ENCODE measurements at regions not wholly inside any gene's neighbourhood (a gene's known extent, or its start where the extent isn't known, plus 50 kb on each side); places are given as distances from the start of the nearest gene placed in this dataset.
A peak's percentile ranks its signal among the peaks of the same experiment; 100 is the strongest.

GRCh38 chr6:126803769-126804168 lies 314.7 kb upstream of the RSPO3 start:
- intact Hi-C loops (cut with DNase I; ENCODE audit: low total_unique reads), result loop anchor here (2.0 kb wide), 1 partner anchor 67 kb away; no protein-coding TSS in a partner anchor
- no peaks in the 10 kb centered on the region for H3K9me3 ChIP-seq
- no peaks in the 10 kb centered on the region for H3K36me3 ChIP-seq
- H3K27me3 ChIP-seq, result no peaks in the 10 kb centered on the region
- no peak overlapping the region for H3K4me3 ChIP-seq
- no peaks in the 10 kb centered on the region for H3K4me1 ChIP-seq
- H3K27ac ChIP-seq, result no peak overlapping the region
- no peak for DNase-seq (ENCODE audit: low spot score in 2 of 2)
- TF ChIP-seq CTCF (IDR thresholded peaks at IDR 0.05), result no peak
- TF ChIP-seq POLR2AphosphoS5 (IDR thresholded peaks at IDR 0.05), result no peak
- TF ChIP-seq POLR2A (IDR thresholded peaks at IDR 0.05), result no peak

GRCh38 chr6:126804332-126805064 lies 314.0 kb upstream of the RSPO3 start:
- TF ChIP-seq POLR2AphosphoS5 (IDR thresholded peaks at IDR 0.05) (no peak), POLR2A (IDR thresholded peaks at IDR 0.05) (no peak), CTCF (IDR thresholded peaks at IDR 0.05) (peak; percentile 18 to 52 (median 39))

GRCh38 chr6:126805861-126806260 lies 312.6 kb upstream of the RSPO3 start:
- Histone ChIP-seq H3K4me1 (no peaks in the 10 kb centered on the region), H3K36me3 (no peaks in the 10 kb centered on the region), H3K27me3 (no peaks in the 10 kb centered on the region), H3K4me3 (no peak overlapping the region), H3K27ac (no peak overlapping the region), H3K9me3 (no peaks in the 10 kb centered on the region)
- TF ChIP-seq POLR2AphosphoS5 (IDR thresholded peaks at IDR 0.05) (no peak), CTCF (IDR thresholded peaks at IDR 0.05) (no peak), POLR2A (IDR thresholded peaks at IDR 0.05) (no peak)
- no peak for DNase-seq (ENCODE audit: low spot score in 2 of 2)
- intact Hi-C loops (cut with DNase I; ENCODE audit: low total_unique reads), result no loop called here

More at GRCh38 chr6:126804332-126805064, 314.0 kb upstream of the RSPO3 start:
- no peaks in the 10 kb centered on the region for H3K27me3 ChIP-seq
- no peak overlapping the region for H3K27ac ChIP-seq
- H3K36me3 ChIP-seq, result no peaks in the 10 kb centered on the region
- intact Hi-C loops (cut with DNase I; ENCODE audit: low total_unique reads), result no loop called here
- no peak for DNase-seq (ENCODE audit: low spot score in 2 of 2)
- H3K4me3 ChIP-seq, result no peak overlapping the region
- H3K4me1 ChIP-seq, result no peaks in the 10 kb centered on the region
- no peaks in the 10 kb centered on the region for H3K9me3 ChIP-seq

GRCh38 chr6:126807876-126808275 lies 310.6 kb upstream of the RSPO3 start:
- DNase-seq (ENCODE audit: low spot score in 2 of 2), result no peak
- TF ChIP-seq POLR2AphosphoS5 (IDR thresholded peaks at IDR 0.05) (no peak), CTCF (IDR thresholded peaks at IDR 0.05) (no peak), POLR2A (IDR thresholded peaks at IDR 0.05) (no peak)
- Histone ChIP-seq H3K36me3 (no peaks in the 10 kb centered on the region), H3K27me3 (no peaks in the 10 kb centered on the region), H3K4me1 (no peaks in the 10 kb centered on the region), H3K9me3 (no peaks in the 10 kb centered on the region), H3K27ac (no peak overlapping the region), H3K4me3 (no peak overlapping the region)
- intact Hi-C loops (cut with DNase I; ENCODE audit: low total_unique reads), result no loop called here

- Histone ChIP-seq H3K27ac (no peak overlapping the region), H3K4me3 (no peak overlapping the region), H3K9me3 (no peaks in the 10 kb centered on the region), H3K36me3 (no peaks in the 10 kb centered on the region), H3K27me3 (no peaks in the 10 kb centered on the region), H3K4me1 (no peaks in the 10 kb centered on the region)
- DNase-seq (ENCODE audit: low spot score in 2 of 2), result no peak
- intact Hi-C loops (cut with DNase I; ENCODE audit: low total_unique reads), result no loop called here
- TF ChIP-seq POLR2A (IDR thresholded peaks at IDR 0.05) (no peak), CTCF (IDR thresholded peaks at IDR 0.05) (no peak), POLR2AphosphoS5 (IDR thresholded peaks at IDR 0.05) (no peak)
Measured at GRCh38 chr6:126811321-126811720, 307.1 kb upstream of the RSPO3 start.
